Panc1 (cell line): ENCODE measurements at regions not wholly inside any gene's neighbourhood (a gene's known extent, or its start where the extent isn't known, plus 50 kb on each side); places are given as distances from the start of the nearest gene placed in this dataset.

Source experiments
- CTCF ChIP-seq: fragments of 450-650 bp; IDR thresholded peaks from 2 replicates; pipeline ENCODE4 v1.5.1; 2017; ENCODE audit warnings: mild to moderate bottlenecking
- POLR2AphosphoS5 ChIP-seq: IDR thresholded peaks from 2 replicates; pipeline ENCODE4 v1.6.1; 2012; ENCODE audit warnings: mild to moderate bottlenecking, low read depth, low read length, moderate library complexity

GRCh38 chr2:220337611-220338440 lies 710.4 kb downstream of the SLC4A3 start:
- no peak for TF ChIP-seq POLR2AphosphoS5
- no peak for TF ChIP-seq CTCF
